ENCODE measurements at regions not wholly inside any gene's neighbourhood (a gene's known extent, or its start where the extent isn't known, plus 50 kb on each side); places are given as distances from the start of the nearest gene placed in this dataset.

- TF ChIP-seq, protein P1, sequence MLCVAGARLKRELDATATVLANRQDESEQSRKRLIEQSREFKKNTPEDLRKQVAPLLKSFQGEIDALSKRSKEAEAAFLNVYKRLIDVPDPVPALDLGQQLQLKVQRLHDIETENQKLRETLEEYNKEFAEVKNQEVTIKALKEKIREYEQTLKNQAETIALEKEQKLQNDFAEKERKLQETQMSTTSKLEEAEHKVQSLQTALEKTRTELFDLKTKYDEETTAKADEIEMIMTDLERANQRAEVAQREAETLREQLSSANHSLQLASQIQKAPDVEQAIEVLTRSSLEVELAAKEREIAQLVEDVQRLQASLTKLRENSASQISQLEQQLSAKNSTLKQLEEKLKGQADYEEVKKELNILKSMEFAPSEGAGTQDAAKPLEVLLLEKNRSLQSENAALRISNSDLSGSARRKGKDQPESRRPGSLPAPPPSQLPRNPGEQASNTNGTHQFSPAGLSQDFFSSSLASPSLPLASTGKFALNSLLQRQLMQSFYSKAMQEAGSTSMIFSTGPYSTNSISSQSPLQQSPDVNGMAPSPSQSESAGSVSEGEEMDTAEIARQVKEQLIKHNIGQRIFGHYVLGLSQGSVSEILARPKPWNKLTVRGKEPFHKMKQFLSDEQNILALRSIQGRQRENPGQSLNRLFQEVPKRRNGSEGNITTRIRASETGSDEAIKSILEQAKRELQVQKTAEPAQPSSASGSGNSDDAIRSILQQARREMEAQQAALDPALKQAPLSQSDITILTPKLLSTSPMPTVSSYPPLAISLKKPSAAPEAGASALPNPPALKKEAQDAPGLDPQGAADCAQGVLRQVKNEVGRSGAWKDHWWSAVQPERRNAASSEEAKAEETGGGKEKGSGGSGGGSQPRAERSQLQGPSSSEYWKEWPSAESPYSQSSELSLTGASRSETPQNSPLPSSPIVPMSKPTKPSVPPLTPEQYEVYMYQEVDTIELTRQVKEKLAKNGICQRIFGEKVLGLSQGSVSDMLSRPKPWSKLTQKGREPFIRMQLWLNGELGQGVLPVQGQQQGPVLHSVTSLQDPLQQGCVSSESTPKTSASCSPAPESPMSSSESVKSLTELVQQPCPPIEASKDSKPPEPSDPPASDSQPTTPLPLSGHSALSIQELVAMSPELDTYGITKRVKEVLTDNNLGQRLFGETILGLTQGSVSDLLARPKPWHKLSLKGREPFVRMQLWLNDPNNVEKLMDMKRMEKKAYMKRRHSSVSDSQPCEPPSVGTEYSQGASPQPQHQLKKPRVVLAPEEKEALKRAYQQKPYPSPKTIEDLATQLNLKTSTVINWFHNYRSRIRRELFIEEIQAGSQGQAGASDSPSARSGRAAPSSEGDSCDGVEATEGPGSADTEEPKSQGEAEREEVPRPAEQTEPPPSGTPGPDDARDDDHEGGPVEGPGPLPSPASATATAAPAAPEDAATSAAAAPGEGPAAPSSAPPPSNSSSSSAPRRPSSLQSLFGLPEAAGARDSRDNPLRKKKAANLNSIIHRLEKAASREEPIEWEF (IDR thresholded peaks at IDR 0.05; ENCODE audit: insufficient replicate concordance, low read depth, low read length): no peak
- TF ChIP-seq, protein P2, sequence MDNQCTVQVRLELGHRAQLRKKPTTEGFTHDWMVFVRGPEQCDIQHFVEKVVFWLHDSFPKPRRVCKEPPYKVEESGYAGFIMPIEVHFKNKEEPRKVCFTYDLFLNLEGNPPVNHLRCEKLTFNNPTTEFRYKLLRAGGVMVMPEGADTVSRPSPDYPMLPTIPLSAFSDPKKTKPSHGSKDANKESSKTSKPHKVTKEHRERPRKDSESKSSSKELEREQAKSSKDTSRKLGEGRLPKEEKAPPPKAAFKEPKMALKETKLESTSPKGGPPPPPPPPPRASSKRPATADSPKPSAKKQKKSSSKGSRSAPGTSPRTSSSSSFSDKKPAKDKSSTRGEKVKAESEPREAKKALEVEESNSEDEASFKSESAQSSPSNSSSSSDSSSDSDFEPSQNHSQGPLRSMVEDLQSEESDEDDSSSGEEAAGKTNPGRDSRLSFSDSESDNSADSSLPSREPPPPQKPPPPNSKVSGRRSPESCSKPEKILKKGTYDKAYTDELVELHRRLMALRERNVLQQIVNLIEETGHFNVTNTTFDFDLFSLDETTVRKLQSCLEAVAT (IDR thresholded peaks at IDR 0.05): no peak
- TF ChIP-seq TBL1XR1 (IDR thresholded peaks at IDR 0.05; ENCODE audit: low read depth, low read length): no peak
- TF ChIP-seq SMAD5 (IDR thresholded peaks at IDR 0.05; ENCODE audit: low read depth): no peak
- TF ChIP-seq SP1 (IDR thresholded peaks at IDR 0.05; ENCODE audit: low read depth, low read length): no peak
- no peak for TF ChIP-seq ZBED1 (IDR thresholded peaks at IDR 0.05; ENCODE audit: borderline replicate concordance)
- no peak for TF ChIP-seq KDM1A (IDR thresholded peaks at IDR 0.05; ENCODE audit: borderline replicate concordance)
- no peak for TF ChIP-seq CBX5 (IDR thresholded peaks at IDR 0.05; ENCODE audit: low read depth)
- TF ChIP-seq, protein P3, sequence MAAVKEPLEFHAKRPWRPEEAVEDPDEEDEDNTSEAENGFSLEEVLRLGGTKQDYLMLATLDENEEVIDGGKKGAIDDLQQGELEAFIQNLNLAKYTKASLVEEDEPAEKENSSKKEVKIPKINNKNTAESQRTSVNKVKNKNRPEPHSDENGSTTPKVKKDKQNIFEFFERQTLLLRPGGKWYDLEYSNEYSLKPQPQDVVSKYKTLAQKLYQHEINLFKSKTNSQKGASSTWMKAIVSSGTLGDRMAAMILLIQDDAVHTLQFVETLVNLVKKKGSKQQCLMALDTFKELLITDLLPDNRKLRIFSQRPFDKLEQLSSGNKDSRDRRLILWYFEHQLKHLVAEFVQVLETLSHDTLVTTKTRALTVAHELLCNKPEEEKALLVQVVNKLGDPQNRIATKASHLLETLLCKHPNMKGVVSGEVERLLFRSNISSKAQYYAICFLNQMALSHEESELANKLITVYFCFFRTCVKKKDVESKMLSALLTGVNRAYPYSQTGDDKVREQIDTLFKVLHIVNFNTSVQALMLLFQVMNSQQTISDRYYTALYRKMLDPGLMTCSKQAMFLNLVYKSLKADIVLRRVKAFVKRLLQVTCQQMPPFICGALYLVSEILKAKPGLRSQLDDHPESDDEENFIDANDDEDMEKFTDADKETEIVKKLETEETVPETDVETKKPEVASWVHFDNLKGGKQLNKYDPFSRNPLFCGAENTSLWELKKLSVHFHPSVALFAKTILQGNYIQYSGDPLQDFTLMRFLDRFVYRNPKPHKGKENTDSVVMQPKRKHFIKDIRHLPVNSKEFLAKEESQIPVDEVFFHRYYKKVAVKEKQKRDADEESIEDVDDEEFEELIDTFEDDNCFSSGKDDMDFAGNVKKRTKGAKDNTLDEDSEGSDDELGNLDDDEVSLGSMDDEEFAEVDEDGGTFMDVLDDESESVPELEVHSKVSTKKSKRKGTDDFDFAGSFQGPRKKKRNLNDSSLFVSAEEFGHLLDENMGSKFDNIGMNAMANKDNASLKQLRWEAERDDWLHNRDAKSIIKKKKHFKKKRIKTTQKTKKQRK (IDR thresholded peaks at IDR 0.05; ENCODE audit: low read depth, low read length): no peak
- TF ChIP-seq CTCF (IDR thresholded peaks at IDR 0.05 in 2 of 3, conservative IDR thresholded peaks at IDR 0.05 in 1 of 3; ENCODE audit: control insufficient read depth in 2 of 3, extremely low read depth in 1 of 3, insufficient read depth in 1 of 3, low read depth in 3 of 3, low read length in 3 of 3): no peak
- no peak for TF ChIP-seq LARP7 (IDR thresholded peaks at IDR 0.05)
- TF ChIP-seq CEBPB (IDR thresholded peaks at IDR 0.05; ENCODE audit: borderline replicate concordance in 1 of 2, low read depth in 2 of 2, low read length in 2 of 2): no peak
- TF ChIP-seq GABPA (IDR thresholded peaks at IDR 0.05; ENCODE audit: low read depth): no peak
Measured at GRCh38 chr1:196071447-196071846, 536.8 kb downstream of the KCNT2 start (continued).
